ENCODE measurements at regions not wholly inside any gene's neighbourhood (a gene's known extent, or its start where the extent isn't known, plus 50 kb on each side); places are given as distances from the start of the nearest gene placed in this dataset.

- ChIA-PET CTCF (no interaction called here), POLR2A (no interaction called here)
- Mint-ChIP-seq H3K27ac (no peak overlapping the region), H3K4me3 (no peak overlapping the region), H3K4me1 (no peaks in the 10 kb centered on the region), H3K36me3 (ENCODE audit: low read depth) (no peaks in the 10 kb centered on the region), H3K27me3 (no peaks in the 10 kb centered on the region), H3K9me3 (no peaks in the 10 kb centered on the region)
- ATAC-seq (ENCODE audit: low read depth) = no peak
- no peak for DNase-seq
- TF ChIP-seq CTCF (IDR thresholded peaks at IDR 0.05) = no peak
- intact Hi-C loops (cut with micrococcal nuclease) = no loop called here
Measured at GRCh38 chr2:142320067-142320466, 189.3 kb upstream of the LRP1B start.

- intact Hi-C loops (cut with micrococcal nuclease) = no loop called here
- no peak for DNase-seq
- Mint-ChIP-seq H3K4me3 (no peak overlapping the region), H3K9me3 (peaks cover 3% of the 10 kb centered on the region), H3K27me3 (no peaks in the 10 kb centered on the region), H3K4me1 (no peaks in the 10 kb centered on the region), H3K27ac (no peak overlapping the region), H3K36me3 (ENCODE audit: low read depth) (no peaks in the 10 kb centered on the region)
- ChIA-PET POLR2A (no interaction called here), CTCF (no interaction called here)
- ATAC-seq (ENCODE audit: low read depth) = no peak
- no peak for TF ChIP-seq CTCF (IDR thresholded peaks at IDR 0.05)
Measured at GRCh38 chr2:142316049-142316448, 185.2 kb upstream of the LRP1B start.

- TF ChIP-seq CTCF (IDR thresholded peaks at IDR 0.05) = no peak
- ChIA-PET CTCF (no interaction called here), POLR2A (no interaction called here)
- Mint-ChIP-seq H3K4me3 (no peak overlapping the region), H3K9me3 (peaks cover 7% of the 10 kb centered on the region), H3K36me3 (ENCODE audit: low read depth) (no peaks in the 10 kb centered on the region), H3K27ac (no peak overlapping the region), H3K27me3 (no peaks in the 10 kb centered on the region), H3K4me1 (no peaks in the 10 kb centered on the region)
- ATAC-seq (ENCODE audit: low read depth) (no peak), DNase-seq (no peak)
- intact Hi-C loops (cut with micrococcal nuclease) = no loop called here
Measured at GRCh38 chr2:142315346-142315745, 184.5 kb upstream of the LRP1B start.

- H3K4me3 Mint-ChIP-seq = no peak overlapping the region
- H3K9me3 Mint-ChIP-seq = peaks cover 12% of the 10 kb centered on the region
- intact Hi-C loops (cut with micrococcal nuclease) = no loop called here
- no peak for TF ChIP-seq CTCF (IDR thresholded peaks at IDR 0.05)
- H3K4me1 Mint-ChIP-seq = no peaks in the 10 kb centered on the region
- ATAC-seq (ENCODE audit: low read depth) (no peak), DNase-seq (no peak)
- ChIA-PET CTCF (no interaction called here), POLR2A (no interaction called here)
- H3K27ac Mint-ChIP-seq = no peak overlapping the region
- H3K36me3 Mint-ChIP-seq (ENCODE audit: low read depth) = no peaks in the 10 kb centered on the region
- no peaks in the 10 kb centered on the region for H3K27me3 Mint-ChIP-seq
Measured at GRCh38 chr2:142314164-142314563, 183.3 kb upstream of the LRP1B start.

- CTCF ChIA-PET = no interaction called here
- DNase-seq (no peak), ATAC-seq (ENCODE audit: low read depth) (no peak)
- H3K36me3 Mint-ChIP-seq (ENCODE audit: low read depth) = no peaks in the 10 kb centered on the region
- no peak overlapping the region for H3K27ac Mint-ChIP-seq
- H3K9me3 Mint-ChIP-seq = peaks cover 12% of the 10 kb centered on the region
- no peaks in the 10 kb centered on the region for H3K27me3 Mint-ChIP-seq
- no peaks in the 10 kb centered on the region for H3K4me1 Mint-ChIP-seq
- intact Hi-C loops (cut with micrococcal nuclease) = no loop called here
- no peak for TF ChIP-seq CTCF (IDR thresholded peaks at IDR 0.05)
- POLR2A ChIA-PET = no interaction called here
- no peak overlapping the region for H3K4me3 Mint-ChIP-seq
Measured at GRCh38 chr2:142310530-142310929, 179.7 kb upstream of the LRP1B start.
